GM12874 (cell line): ENCODE measurements at regions not wholly inside any gene's neighbourhood (a gene's known extent, or its start where the extent isn't known, plus 50 kb on each side); places are given as distances from the start of the nearest gene placed in this dataset.

ENCODE experiments used
- TF ChIP-seq, protein P1 (sequence below): IDR thresholded peaks from 2 replicates; pipeline ENCODE4 v1.5.1; 2011; ENCODE audit warnings: low read depth, mild to moderate bottlenecking, control low read depth, low read length, moderate library complexity; ENCODE audit not compliant: insufficient read depth

DNA sequence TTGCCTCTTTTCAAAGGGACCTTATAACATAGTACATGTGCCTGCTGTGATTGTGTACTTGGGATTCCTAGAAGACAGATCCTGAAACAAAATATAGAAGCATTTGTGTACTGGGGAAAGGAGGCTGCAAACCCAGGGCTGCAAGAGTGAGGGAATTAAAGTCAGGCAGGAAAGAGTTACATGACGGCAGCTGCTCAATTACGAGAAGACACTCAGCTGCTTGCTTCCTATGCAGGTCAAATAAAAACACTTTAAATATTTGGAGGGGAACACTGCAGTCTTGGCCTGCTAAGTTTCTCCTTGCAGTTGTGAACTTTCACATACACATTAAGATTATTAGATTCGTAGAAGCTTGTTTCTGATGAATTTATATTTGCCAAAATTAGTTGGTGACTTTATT lies 191.9 kb upstream of the CXCL13 start:
- TF ChIP-seq, protein P1, sequence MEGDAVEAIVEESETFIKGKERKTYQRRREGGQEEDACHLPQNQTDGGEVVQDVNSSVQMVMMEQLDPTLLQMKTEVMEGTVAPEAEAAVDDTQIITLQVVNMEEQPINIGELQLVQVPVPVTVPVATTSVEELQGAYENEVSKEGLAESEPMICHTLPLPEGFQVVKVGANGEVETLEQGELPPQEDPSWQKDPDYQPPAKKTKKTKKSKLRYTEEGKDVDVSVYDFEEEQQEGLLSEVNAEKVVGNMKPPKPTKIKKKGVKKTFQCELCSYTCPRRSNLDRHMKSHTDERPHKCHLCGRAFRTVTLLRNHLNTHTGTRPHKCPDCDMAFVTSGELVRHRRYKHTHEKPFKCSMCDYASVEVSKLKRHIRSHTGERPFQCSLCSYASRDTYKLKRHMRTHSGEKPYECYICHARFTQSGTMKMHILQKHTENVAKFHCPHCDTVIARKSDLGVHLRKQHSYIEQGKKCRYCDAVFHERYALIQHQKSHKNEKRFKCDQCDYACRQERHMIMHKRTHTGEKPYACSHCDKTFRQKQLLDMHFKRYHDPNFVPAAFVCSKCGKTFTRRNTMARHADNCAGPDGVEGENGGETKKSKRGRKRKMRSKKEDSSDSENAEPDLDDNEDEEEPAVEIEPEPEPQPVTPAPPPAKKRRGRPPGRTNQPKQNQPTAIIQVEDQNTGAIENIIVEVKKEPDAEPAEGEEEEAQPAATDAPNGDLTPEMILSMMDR: no peak

DNA sequence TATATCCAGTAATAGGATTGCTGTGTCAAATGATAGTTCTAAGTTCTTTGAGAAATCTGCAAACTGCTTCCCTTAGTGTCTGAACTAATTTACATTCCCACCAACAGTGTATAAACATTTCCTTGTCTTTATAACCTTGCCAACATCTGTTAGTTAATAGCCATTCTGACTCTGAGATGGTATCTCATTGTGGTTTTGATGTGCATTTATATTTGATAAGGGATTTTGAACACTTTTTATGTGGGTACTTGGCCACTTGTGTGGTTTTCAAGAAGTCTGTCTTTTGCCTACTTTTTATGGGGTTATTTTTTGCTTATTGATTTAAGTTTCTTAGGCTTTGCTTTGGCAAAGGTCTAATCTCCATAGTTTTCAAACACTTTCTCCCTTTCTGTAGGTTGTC lies 189.9 kb upstream of the CXCL13 start:
- TF ChIP-seq, protein P1: no peak

DNA sequence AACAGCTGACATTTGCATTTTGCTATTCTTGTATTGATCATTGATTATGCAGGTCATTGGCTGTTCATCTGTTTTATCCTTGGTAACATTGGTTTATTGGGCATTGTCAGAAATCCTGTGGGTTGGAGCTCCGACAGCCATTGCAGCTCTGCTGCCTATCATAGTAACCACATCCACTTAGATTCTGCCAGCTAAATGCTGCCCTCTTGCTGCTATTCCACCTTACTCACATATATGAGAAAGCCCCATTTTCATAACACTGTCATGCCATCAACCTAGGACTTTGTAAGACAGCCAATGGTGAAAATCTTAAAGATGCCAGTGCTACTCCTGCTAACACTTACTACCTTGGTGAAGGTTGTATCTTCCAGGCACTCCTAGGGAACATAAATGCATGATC lies 187.3 kb upstream of the CXCL13 start:
- TF ChIP-seq, protein P1: no peak

DNA sequence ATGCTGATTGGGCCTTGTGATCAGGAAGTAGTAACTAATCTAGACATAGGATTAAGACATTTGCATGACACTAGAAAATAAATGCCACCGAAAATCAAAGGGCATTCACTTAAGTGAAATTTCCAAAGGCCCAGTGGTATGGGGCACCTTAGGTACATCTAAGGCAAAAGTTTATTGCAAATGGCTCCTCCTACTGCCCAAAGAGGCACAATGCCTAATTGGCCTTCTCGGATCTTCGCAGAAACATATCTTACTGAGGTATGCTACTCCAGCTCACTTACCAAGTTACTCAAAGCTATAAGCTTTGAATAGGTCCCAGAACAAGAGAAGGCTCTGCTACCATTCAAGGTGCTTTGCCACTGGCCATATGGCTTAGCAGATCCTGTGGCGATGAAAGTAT lies 174.8 kb upstream of the CXCL13 start:
- TF ChIP-seq, protein P1: no peak; the same call in 1 of the 2 replicates

DNA sequence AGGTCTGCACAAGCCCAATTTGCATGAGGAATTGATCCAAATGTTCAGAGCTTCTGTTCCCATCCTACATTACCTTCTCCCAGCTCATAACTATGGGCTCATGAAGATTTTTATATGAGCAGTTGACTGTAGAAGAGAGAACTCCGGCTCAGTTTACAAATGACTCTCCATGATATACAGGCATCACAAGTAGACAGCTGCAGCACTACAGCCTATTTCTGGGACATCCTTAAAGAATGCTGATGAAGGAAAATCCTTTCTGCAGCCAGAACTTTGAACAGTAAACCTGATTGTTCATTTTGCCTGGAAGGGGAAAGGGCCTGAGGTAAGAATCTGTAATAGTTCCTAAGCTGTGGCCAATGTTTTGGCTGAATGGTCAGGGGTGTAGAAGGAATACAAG lies 174.1 kb upstream of the CXCL13 start:
- TF ChIP-seq, protein P1: no peak

DNA sequence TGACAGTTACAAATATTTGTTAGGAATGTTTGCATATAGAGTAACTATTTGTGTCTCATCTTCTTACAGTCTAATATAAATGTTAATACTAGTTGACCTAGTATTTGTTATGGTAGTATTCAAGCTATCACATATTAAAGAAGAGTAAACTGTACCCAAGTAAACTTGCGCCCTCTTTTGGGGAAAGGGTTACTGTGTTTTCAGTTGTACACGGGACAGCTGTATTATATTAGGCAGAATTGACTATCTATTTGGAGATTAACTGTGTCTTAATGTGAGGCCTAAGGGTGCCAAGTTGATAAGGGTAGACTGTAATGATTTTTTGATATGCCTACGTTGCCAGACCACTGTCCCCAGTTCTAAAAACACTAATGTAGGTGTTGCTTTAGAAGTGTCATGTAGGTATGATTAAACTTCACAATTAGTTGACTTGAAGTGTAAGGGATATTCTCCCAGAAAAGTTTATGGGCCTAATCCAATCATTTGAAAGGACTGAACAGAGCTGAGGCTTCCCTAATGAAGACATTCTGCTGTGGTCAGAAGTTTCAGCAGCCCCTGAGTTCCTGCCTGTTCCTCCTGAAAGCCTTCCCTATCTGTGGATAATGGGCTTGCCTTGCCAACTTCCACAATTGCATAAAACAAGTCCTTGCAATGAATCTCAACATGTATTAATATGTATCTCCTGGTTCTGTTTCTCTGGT lies 172.8 kb upstream of the CXCL13 start:
- TF ChIP-seq, protein P1: no peak

DNA sequence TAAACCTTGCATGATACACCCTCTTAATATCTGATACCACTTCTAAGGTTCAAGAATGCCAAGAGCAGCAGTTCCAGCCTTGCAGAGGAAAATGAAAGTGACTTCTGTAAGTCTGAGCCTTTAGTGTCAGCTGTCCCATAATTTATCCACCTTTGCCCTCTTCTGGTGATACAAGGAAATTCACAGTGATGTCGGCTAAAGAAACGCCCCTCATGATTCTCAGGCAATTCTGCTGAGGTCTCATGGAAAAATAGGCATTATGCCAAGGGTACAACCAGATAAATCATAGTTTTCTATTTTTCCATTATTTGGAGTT lies 172.2 kb upstream of the CXCL13 start:
- TF ChIP-seq, protein P1: peak; percentile 46
